ENCODE measurements at regions not wholly inside any gene's neighbourhood (a gene's known extent, or its start where the extent isn't known, plus 50 kb on each side); places are given as distances from the start of the nearest gene placed in this dataset.

GRCh38 chr2:103004426-103004942, 242.7 kb downstream of the TMEM182 start:
- Histone ChIP-seq H3K27me3 (no peaks in the 10 kb centered on the region), H3K4me3 (no peak overlapping the region), H3K9me2 (replicated peaks; ENCODE audit: insufficient read depth) (no peaks in the 10 kb centered on the region), H3K79me2 (no peaks in the 10 kb centered on the region), H3K4me2 (no peak overlapping the region), H3K36me3 (replicated peaks; ENCODE audit: insufficient read depth, low read depth) (no peaks in the 10 kb centered on the region), H3K4me1 (ENCODE audit: insufficient read depth) (no peaks in the 10 kb centered on the region), H3K27ac (no peak overlapping the region), H4K20me1 (ENCODE audit: insufficient read depth, poor library complexity, severe bottlenecking) (no peaks in the 10 kb centered on the region), H3K9me3 (ENCODE audit: low read depth) (no peaks in the 10 kb centered on the region), H2AFZ (no peak overlapping the region)
- no peak for DNase-seq (ENCODE audit: low spot score)
- TF ChIP-seq EZH2phosphoT487 (IDR thresholded peaks at IDR 0.05; ENCODE audit: low read depth, severe bottlenecking, unreplicated experiment) (no peak), EZH2 (IDR thresholded peaks at IDR 0.05; ENCODE audit: borderline replicate concordance) (no peak), CTCF (IDR thresholded peaks at IDR 0.05; ENCODE audit: poor library complexity) (no peak)
- WGBS (ENCODE audit: low lambda C conversion rate, missing lambda C conversion rate): 74% methylated on average over 2 of the region's 2 CpGs

- H3K4me1 ChIP-seq (ENCODE audit: insufficient read depth): no peaks in the 10 kb centered on the region
- no peaks in the 10 kb centered on the region for H4K20me1 ChIP-seq (ENCODE audit: insufficient read depth, poor library complexity, severe bottlenecking)
- H3K36me3 ChIP-seq (replicated peaks; ENCODE audit: insufficient read depth, low read depth): no peaks in the 10 kb centered on the region
- no peak overlapping the region for H3K27ac ChIP-seq
- no peak for DNase-seq (ENCODE audit: low spot score)
- H3K4me3 ChIP-seq: no peak overlapping the region
- no peak overlapping the region for H2AFZ ChIP-seq
- no peaks in the 10 kb centered on the region for H3K9me2 ChIP-seq (replicated peaks; ENCODE audit: insufficient read depth)
- H3K79me2 ChIP-seq: no peaks in the 10 kb centered on the region
- WGBS (ENCODE audit: low lambda C conversion rate, missing lambda C conversion rate): 67% methylated on average over 3 of the region's 3 CpGs
- H3K4me2 ChIP-seq: no peak overlapping the region
- H3K27me3 ChIP-seq: no peaks in the 10 kb centered on the region
- no peaks in the 10 kb centered on the region for H3K9me3 ChIP-seq (ENCODE audit: low read depth)
- TF ChIP-seq CTCF (IDR thresholded peaks at IDR 0.05; ENCODE audit: poor library complexity) (no peak), EZH2phosphoT487 (IDR thresholded peaks at IDR 0.05; ENCODE audit: low read depth, severe bottlenecking, unreplicated experiment) (no peak), EZH2 (IDR thresholded peaks at IDR 0.05; ENCODE audit: borderline replicate concordance) (no peak)
Observed at GRCh38 chr2:103005393-103005792, 243.6 kb downstream of the TMEM182 start.

- 89% methylated on average over 3 of the region's 3 CpGs for WGBS (ENCODE audit: low lambda C conversion rate, missing lambda C conversion rate)
- no peaks in the 10 kb centered on the region for H3K27me3 ChIP-seq
- H3K4me3 ChIP-seq: no peak overlapping the region
Observed at GRCh38 chr2:103007086-103007485, 245.3 kb downstream of the TMEM182 start.

More at GRCh38 chr2:103007086-103007485, 245.3 kb downstream of the TMEM182 start:
- TF ChIP-seq CTCF (IDR thresholded peaks at IDR 0.05; ENCODE audit: poor library complexity) (no peak), EZH2phosphoT487 (IDR thresholded peaks at IDR 0.05; ENCODE audit: low read depth, severe bottlenecking, unreplicated experiment) (no peak), EZH2 (IDR thresholded peaks at IDR 0.05; ENCODE audit: borderline replicate concordance) (no peak)
- no peak for DNase-seq (ENCODE audit: low spot score)
- Histone ChIP-seq H3K79me2 (no peaks in the 10 kb centered on the region), H3K4me1 (ENCODE audit: insufficient read depth) (no peaks in the 10 kb centered on the region), H3K4me2 (no peak overlapping the region), H3K9me3 (ENCODE audit: low read depth) (no peaks in the 10 kb centered on the region), H2AFZ (no peak overlapping the region), H4K20me1 (ENCODE audit: insufficient read depth, poor library complexity, severe bottlenecking) (no peaks in the 10 kb centered on the region), H3K36me3 (replicated peaks; ENCODE audit: insufficient read depth, low read depth) (no peaks in the 10 kb centered on the region), H3K9me2 (replicated peaks; ENCODE audit: insufficient read depth) (no peaks in the 10 kb centered on the region), H3K27ac (no peak overlapping the region)
